ENCODE measurements at regions not wholly inside any gene's neighbourhood (a gene's known extent, or its start where the extent isn't known, plus 50 kb on each side); places are given as distances from the start of the nearest gene placed in this dataset.

GRCh38 chr11:134544095-134544815 lies 132.2 kb upstream of the B3GAT1 start:
- TF ChIP-seq CTCF (IDR thresholded peaks at IDR 0.05) (no peak), POLR2A (IDR thresholded peaks at IDR 0.05; ENCODE audit: low read depth) (no peak)

Data from esophagus muscularis mucosa (tissue), 3 donors.